ENCODE measurements at regions not wholly inside any gene's neighbourhood (a gene's known extent, or its start where the extent isn't known, plus 50 kb on each side); places are given as distances from the start of the nearest gene placed in this dataset.
A peak's percentile ranks its signal among the peaks of the same experiment; 100 is the strongest.

GRCh38 chr22:48605856-48606481, 1221.7 kb downstream of the BRD1 start (continued):
- TF ChIP-seq ZFP36L2 (CRISPR knock-in tag; IDR thresholded peaks at IDR 0.05) (no peak), POGZ (CRISPR knock-in tag; IDR thresholded peaks at IDR 0.05) (no peak), POLR2A (IDR thresholded peaks at IDR 0.05; ENCODE audit: insufficient read depth in 1 of 2, low read depth in 2 of 2, low read length in 2 of 2) (no peak), RAD51 (IDR thresholded peaks at IDR 0.05; ENCODE audit: borderline replicate concordance) (peak; percentile 29; the same call in 1 of the 2 replicates), RORA (CRISPR knock-in tag; IDR thresholded peaks at IDR 0.05) (no peak), SRY (CRISPR knock-in tag; IDR thresholded peaks at IDR 0.05) (no peak), TCF7L2 (IDR thresholded peaks at IDR 0.05; ENCODE audit: low read depth, low read length) (no peak), ZNF749 (CRISPR knock-in tag; IDR thresholded peaks at IDR 0.05; ENCODE audit: borderline replicate concordance) (no peak), SP4 (CRISPR knock-in tag; IDR thresholded peaks at IDR 0.05) (no peak), FOSL2 (CRISPR knock-in tag; IDR thresholded peaks at IDR 0.05) (peak; percentile 94), AHR (CRISPR knock-in tag; IDR thresholded peaks at IDR 0.05) (no peak), SUZ12 (IDR thresholded peaks at IDR 0.05; ENCODE audit: low read depth, low read length) (no peak), NFE2L2 (IDR thresholded peaks at IDR 0.05; ENCODE audit: low read length) (0 out of 2 replicates have a peak, but pooled peaks have one; percentile 25), ZBTB33 (CRISPR knock-in tag; IDR thresholded peaks at IDR 0.05) (no peak), SRSF1 (optimal IDR thresholded peaks at IDR 0.05; ENCODE audit: low read depth, low read length) (no peak), ZBTB43 (CRISPR knock-in tag; conservative IDR thresholded peaks at IDR 0.05) (no peak), THYN1 (CRISPR knock-in tag; IDR thresholded peaks at IDR 0.05; ENCODE audit: borderline replicate concordance, low read depth) (no peak), CREM (IDR thresholded peaks at IDR 0.05) (no peak), CREM (CRISPR knock-in tag; IDR thresholded peaks at IDR 0.05) (no peak), RAD21 (CRISPR knock-in tag; IDR thresholded peaks at IDR 0.05) (no peak), MLX (CRISPR knock-in tag; IDR thresholded peaks at IDR 0.05) (no peak), YY1 (IDR thresholded peaks at IDR 0.05; ENCODE audit: insufficient read depth, insufficient replicate concordance, low read depth, low read length) (no peak), ZBTB3 (CRISPR knock-in tag; IDR thresholded peaks at IDR 0.05; ENCODE audit: borderline replicate concordance, low read depth) (no peak), PRPF4 (IDR thresholded peaks at IDR 0.05; ENCODE audit: low read depth, low read length, poor library complexity, severe bottlenecking) (no peak), KLF9 (CRISPR knock-in tag; IDR thresholded peaks at IDR 0.05; ENCODE audit: low read depth) (no peak), TGIF2 (CRISPR knock-in tag; IDR thresholded peaks at IDR 0.05) (no peak), TARDBP (CRISPR knock-in tag; IDR thresholded peaks at IDR 0.05) (no peak), USF2 (IDR thresholded peaks at IDR 0.05; ENCODE audit: low read depth, low read length) (peak; percentile 74), USF2 (CRISPR knock-in tag; IDR thresholded peaks at IDR 0.05; ENCODE audit: borderline replicate concordance) (peak; percentile 55; the same call in 1 of the 2 replicates)

All from HepG2 (cell line).